ENCODE measurements at regions not wholly inside any gene's neighbourhood (a gene's known extent, or its start where the extent isn't known, plus 50 kb on each side); places are given as distances from the start of the nearest gene placed in this dataset.
"Not testable (repeated sequence)": the region's sequence is repeated elsewhere in the genome, so short reads cannot be mapped to it uniquely, and the experiment has no call there.

GRCh38 chr14:34081576-34082136 lies 130.8 kb upstream of the EGLN3 start:
- peak in 2 of 4 donors; percentile 40 to 87 for ATAC-seq
- Histone ChIP-seq H3K36me3 (no peaks in the 10 kb centered on the region), H3K9me3 (no peaks in the 10 kb centered on the region), H3K27ac (no peak overlapping the region), H3K4me3 (no peak overlapping the region), H3K27me3 (no peaks in the 10 kb centered on the region), H3K4me1 (no peaks in the 10 kb centered on the region)
- 29% methylated on average over 6 of the region's 6 CpGs for WGBS (ENCODE audit: insufficient coverage, low coverage, low lambda C conversion rate, missing lambda C conversion rate)
- intact Hi-C loops (cut with DNase I) = no loop called here
- no peak for TF ChIP-seq CTCF (IDR thresholded peaks at IDR 0.05)
- no peak for DNase-seq

- Histone ChIP-seq H3K27ac (no peak overlapping the region), H3K4me1 (no peaks in the 10 kb centered on the region), H3K9me3 (no peaks in the 10 kb centered on the region), H3K36me3 (no peaks in the 10 kb centered on the region), H3K27me3 (no peaks in the 10 kb centered on the region), H3K4me3 (no peak overlapping the region)
- ATAC-seq = no peak
- WGBS (ENCODE audit: insufficient coverage, low coverage, low lambda C conversion rate, missing lambda C conversion rate) = 77% methylated on average over 5 of the region's 7 CpGs
- no peak for DNase-seq
- TF ChIP-seq POLR2A (IDR thresholded peaks at IDR 0.05) = no peak
- no peak for TF ChIP-seq CTCF (IDR thresholded peaks at IDR 0.05)
- intact Hi-C loops (cut with DNase I) = no loop called here
These were observed 130.3 kb upstream of the EGLN3 start for GRCh38 chr14:34081101-34081575.

GRCh38 chr14:34079643-34080042 lies 128.8 kb upstream of the EGLN3 start:
- DNase-seq; H3K36me3 ChIP-seq; H3K4me1 ChIP-seq; H3K4me3 ChIP-seq; ATAC-seq; H3K9me3 ChIP-seq; intact Hi-C loops (cut with DNase I); H3K27me3 ChIP-seq; H3K27ac ChIP-seq: not testable (repeated sequence)
- 90% methylated on average over 2 of the region's 4 CpGs for WGBS (ENCODE audit: insufficient coverage, low coverage, low lambda C conversion rate, missing lambda C conversion rate)

GRCh38 chr14:34078117-34078743 lies 127.4 kb upstream of the EGLN3 start:
- no peak for TF ChIP-seq POLR2A (IDR thresholded peaks at IDR 0.05)
- no peak for TF ChIP-seq CTCF (IDR thresholded peaks at IDR 0.05)
- intact Hi-C loops (cut with DNase I) = no loop called here
- ATAC-seq = peak in 3 of 4 donors; percentile 25 to 62 (median 42)

GRCh38 chr14:34075826-34076225 lies 125.0 kb upstream of the EGLN3 start:
- ATAC-seq (no peak), DNase-seq (no peak)
- WGBS (ENCODE audit: insufficient coverage, low coverage, low lambda C conversion rate, missing lambda C conversion rate) = 30% methylated on average over 1 of the region's 1 CpG
- H3K9me3 ChIP-seq = no peaks in the 10 kb centered on the region
- H3K27ac ChIP-seq = no peak overlapping the region
- intact Hi-C loops (cut with DNase I) = no loop called here
- H3K27me3 ChIP-seq = no peaks in the 10 kb centered on the region
- TF ChIP-seq POLR2A (IDR thresholded peaks at IDR 0.05) (no peak), CTCF (IDR thresholded peaks at IDR 0.05) (no peak)
- H3K36me3 ChIP-seq = no peaks in the 10 kb centered on the region
- no peaks in the 10 kb centered on the region for H3K4me1 ChIP-seq
- H3K4me3 ChIP-seq = no peak overlapping the region

More at GRCh38 chr14:34078117-34078743, 127.4 kb upstream of the EGLN3 start:
- no peaks in the 10 kb centered on the region for H3K36me3 ChIP-seq
- WGBS (ENCODE audit: insufficient coverage, low coverage, low lambda C conversion rate, missing lambda C conversion rate) = 50% methylated on average over 9 of the region's 12 CpGs
- no peak for DNase-seq
- H3K9me3 ChIP-seq = no peaks in the 10 kb centered on the region
- H3K4me3 ChIP-seq = no peak overlapping the region
- H3K4me1 ChIP-seq = no peaks in the 10 kb centered on the region
- no peak overlapping the region for H3K27ac ChIP-seq
- no peaks in the 10 kb centered on the region for H3K27me3 ChIP-seq

All from right lobe of liver (tissue), 6 donors.